HEK293 (cell line): ENCODE measurements at regions not wholly inside any gene's neighbourhood (a gene's known extent, or its start where the extent isn't known, plus 50 kb on each side); places are given as distances from the start of the nearest gene placed in this dataset.

Source experiments
- HOXC10 ChIP-seq: sonication (generic); formaldehyde crosslinking; IDR thresholded peaks from 2 replicates; pipeline ENCODE4 v1.8.1; 2023; ENCODE audit warnings: mild to moderate bottlenecking, missing genetic modification reagents
- PRDM1 ChIP-seq: fragments of 450-650 bp; formaldehyde crosslinking; IDR thresholded peaks from 2 replicates; pipeline ENCODE4; 2016; ENCODE audit warnings: missing biosample characterization, missing genetic modification characterization
- SETDB1 ChIP-seq: IDR thresholded peaks from one replicate; pipeline ENCODE4 v1.6.1; 2017; ENCODE audit warnings: mild to moderate bottlenecking, low read length, moderate library complexity, mixed read lengths; ENCODE audit not compliant: insufficient read length
- TCF7L2 ChIP-seq: IDR thresholded peaks from 2 replicates; pipeline ENCODE4 v1.6.1; 2011; ENCODE audit warnings: low read depth, mild to moderate bottlenecking, inconsistent platforms, low read length, moderate library complexity, borderline replicate concordance
- ZBTB1 ChIP-seq: fragments of 450-650 bp; formaldehyde crosslinking; IDR thresholded peaks from 2 replicates; pipeline ENCODE4 v1.5.1; 2016; ENCODE audit warnings: missing biosample characterization, missing genetic modification characterization
- ZFP41 ChIP-seq: fragments of 450-650 bp; formaldehyde crosslinking; IDR thresholded peaks from 2 replicates; pipeline ENCODE4 v1.5.1; 2016; ENCODE audit warnings: missing biosample characterization, missing genetic modification characterization, borderline replicate concordance
- ZNF121 ChIP-seq: fragments of 450-650 bp; formaldehyde crosslinking; IDR thresholded peaks from 2 replicates; pipeline ENCODE4 v1.5.1; 2016; ENCODE audit warnings: missing biosample characterization, missing genetic modification characterization
- ZNF350 ChIP-seq: fragments of 450-650 bp; formaldehyde crosslinking; IDR thresholded peaks from 2 replicates; pipeline ENCODE4 v1.5.0; 2017; ENCODE audit warnings: missing biosample characterization, mild to moderate bottlenecking, missing genetic modification characterization
- ZNF510 ChIP-seq: fragments of 450-650 bp; formaldehyde crosslinking; IDR thresholded peaks from 2 replicates; pipeline ENCODE4 v1.5.1; 2018; ENCODE audit warnings: mild to moderate bottlenecking, missing genetic modification characterization, missing biosample characterization; ENCODE audit not compliant: insufficient replicate concordance
- ZNF610 ChIP-seq: fragments of 450-650 bp; formaldehyde crosslinking; IDR thresholded peaks from 2 replicates; pipeline ENCODE4 v1.5.1; 2016; ENCODE audit warnings: missing biosample characterization, missing genetic modification characterization, borderline replicate concordance
- TF ChIP-seq, protein P1 (sequence below): fragments of 450-650 bp; formaldehyde crosslinking; IDR thresholded peaks from 2 replicates; pipeline ENCODE4 v1.5.1; 2016; ENCODE audit warnings: missing biosample characterization, missing genetic modification characterization
- TF ChIP-seq, protein P2 (sequence below): fragments of 450-650 bp; formaldehyde crosslinking; IDR thresholded peaks from 2 replicates; pipeline ENCODE4 v1.5.1; 2016; ENCODE audit warnings: missing biosample characterization, missing genetic modification characterization
- TF ChIP-seq, protein P3 (sequence below): fragments of 450-650 bp; formaldehyde crosslinking; IDR thresholded peaks from 2 replicates; pipeline ENCODE4 v1.5.1; 2016; ENCODE audit warnings: missing biosample characterization, missing genetic modification characterization

DNA sequence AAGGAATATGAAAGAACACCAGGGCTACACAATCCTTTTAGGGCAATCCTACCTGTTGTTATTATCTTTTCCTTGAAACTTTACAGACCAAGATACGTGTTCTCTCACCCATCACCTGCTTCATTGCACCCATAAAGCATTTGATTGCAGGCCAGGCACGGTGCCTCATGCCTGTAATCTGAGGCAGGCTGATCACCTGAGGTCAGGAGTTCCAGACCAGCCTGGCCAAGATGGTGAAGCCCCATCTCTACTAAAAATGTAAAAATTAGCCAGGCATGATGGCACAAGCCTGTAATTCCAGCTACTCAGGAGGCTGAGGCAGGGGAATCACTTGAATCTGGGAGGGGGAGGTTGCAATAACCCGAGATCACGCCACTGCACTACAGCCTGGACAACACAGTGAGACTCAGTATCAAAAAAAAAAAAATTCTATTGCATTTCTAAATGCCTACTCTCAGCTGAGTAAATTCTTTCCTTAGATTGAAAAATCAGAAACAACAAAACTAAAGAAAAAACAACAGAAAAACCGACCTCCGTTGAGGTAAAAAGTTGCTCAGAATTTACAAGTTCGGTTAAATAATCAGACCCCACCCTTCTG, 183.7 kb upstream of the TMEM132C start:
- TF ChIP-seq, protein P1, sequence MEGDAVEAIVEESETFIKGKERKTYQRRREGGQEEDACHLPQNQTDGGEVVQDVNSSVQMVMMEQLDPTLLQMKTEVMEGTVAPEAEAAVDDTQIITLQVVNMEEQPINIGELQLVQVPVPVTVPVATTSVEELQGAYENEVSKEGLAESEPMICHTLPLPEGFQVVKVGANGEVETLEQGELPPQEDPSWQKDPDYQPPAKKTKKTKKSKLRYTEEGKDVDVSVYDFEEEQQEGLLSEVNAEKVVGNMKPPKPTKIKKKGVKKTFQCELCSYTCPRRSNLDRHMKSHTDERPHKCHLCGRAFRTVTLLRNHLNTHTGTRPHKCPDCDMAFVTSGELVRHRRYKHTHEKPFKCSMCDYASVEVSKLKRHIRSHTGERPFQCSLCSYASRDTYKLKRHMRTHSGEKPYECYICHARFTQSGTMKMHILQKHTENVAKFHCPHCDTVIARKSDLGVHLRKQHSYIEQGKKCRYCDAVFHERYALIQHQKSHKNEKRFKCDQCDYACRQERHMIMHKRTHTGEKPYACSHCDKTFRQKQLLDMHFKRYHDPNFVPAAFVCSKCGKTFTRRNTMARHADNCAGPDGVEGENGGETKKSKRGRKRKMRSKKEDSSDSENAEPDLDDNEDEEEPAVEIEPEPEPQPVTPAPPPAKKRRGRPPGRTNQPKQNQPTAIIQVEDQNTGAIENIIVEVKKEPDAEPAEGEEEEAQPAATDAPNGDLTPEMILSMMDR (tag by site-specific recombination) = no peak
- TF ChIP-seq, protein P2, sequence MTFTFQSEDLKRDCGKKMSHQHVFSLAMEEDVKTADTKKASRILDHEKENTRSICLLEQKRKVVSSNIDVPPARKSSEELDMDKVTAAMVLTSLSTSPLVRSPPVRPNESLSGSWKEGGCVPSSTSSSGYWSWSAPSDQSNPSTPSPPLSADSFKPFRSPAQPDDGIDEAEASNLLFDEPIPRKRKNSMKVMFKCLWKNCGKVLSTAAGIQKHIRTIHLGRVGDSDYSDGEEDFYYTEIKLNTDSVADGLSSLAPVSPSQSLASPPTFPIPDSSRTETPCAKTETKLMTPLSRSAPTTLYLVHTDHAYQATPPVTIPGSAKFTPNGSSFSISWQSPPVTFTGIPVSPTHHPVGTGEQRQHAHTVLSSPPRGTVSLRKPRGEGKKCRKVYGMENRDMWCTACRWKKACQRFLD (tag by site-specific recombination) = no peak
- TF ChIP-seq ZNF610 (tag by site-specific recombination) (no peak), ZFP41 (tag by site-specific recombination) (no peak), ZNF121 (no peak), TCF7L2 (no peak), SETDB1 (no peak), HOXC10 (CRISPR knock-in tag) (no peak), PRDM1 (no peak), ZBTB1 (tag by site-specific recombination) (no peak), ZNF350 (tag by site-specific recombination) (no peak), ZNF510 (tag by site-specific recombination) (no peak)
- TF ChIP-seq, protein P3, sequence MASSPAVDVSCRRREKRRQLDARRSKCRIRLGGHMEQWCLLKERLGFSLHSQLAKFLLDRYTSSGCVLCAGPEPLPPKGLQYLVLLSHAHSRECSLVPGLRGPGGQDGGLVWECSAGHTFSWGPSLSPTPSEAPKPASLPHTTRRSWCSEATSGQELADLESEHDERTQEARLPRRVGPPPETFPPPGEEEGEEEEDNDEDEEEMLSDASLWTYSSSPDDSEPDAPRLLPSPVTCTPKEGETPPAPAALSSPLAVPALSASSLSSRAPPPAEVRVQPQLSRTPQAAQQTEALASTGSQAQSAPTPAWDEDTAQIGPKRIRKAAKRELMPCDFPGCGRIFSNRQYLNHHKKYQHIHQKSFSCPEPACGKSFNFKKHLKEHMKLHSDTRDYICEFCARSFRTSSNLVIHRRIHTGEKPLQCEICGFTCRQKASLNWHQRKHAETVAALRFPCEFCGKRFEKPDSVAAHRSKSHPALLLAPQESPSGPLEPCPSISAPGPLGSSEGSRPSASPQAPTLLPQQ = no peak
